ENCODE measurements at regions not wholly inside any gene's neighbourhood (a gene's known extent, or its start where the extent isn't known, plus 50 kb on each side); places are given as distances from the start of the nearest gene placed in this dataset.

DNA sequence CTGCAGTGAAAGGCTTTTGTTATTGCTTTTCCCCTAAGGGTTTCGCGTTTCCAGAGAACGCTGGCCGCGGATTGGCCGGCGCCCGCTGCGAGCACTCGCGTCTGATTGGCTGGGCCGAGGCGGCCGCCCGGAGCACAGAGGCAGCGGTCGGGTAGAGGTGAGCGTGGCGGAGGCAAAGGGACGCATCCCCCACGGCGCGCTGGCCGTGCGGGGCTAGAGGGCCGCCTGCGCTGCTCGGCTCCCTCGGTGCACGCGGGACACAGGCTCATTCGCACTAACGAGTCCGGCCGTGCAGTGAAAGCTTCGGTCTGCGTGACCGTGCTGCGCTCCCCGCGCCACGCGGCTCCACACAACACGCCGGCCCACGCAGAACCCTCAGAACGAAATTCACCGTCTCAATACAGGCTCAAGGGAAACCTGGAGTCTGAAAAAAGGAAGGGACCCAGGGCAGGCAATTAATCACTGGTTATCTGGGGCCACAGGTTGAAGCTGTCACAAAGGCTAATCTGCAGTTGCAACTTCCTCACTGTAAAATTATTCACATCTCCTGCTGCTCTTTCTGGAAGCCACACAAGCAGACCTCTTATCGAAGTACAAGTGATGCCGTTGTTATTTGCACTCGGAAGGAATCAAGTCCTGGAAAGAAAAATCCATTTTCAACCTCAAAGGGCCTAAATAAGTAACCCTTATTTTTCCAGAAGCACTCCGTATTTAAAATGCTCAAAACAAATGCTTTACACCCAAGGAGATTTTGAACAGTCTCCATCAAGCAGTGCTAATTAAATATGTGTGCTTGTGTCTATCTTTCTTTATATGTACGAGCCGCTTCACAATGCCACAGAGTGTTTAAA, 94.6 kb downstream of the ZNF608 start (continued):
- TF ChIP-seq YY1 (IDR thresholded peaks at IDR 0.05; ENCODE audit: borderline replicate concordance in 1 of 3, control insufficient read depth in 1 of 3, extremely low read depth in 1 of 3, insufficient read depth in 3 of 3, insufficient read length in 1 of 3, insufficient replicate concordance in 2 of 3, low read depth in 1 of 3, low read length in 2 of 3) (peak in 1 of 3 experiments; percentile 20), MCM5 (IDR thresholded peaks at IDR 0.05; ENCODE audit: low read depth) (no peak), KLF13 (tag; IDR thresholded peaks at IDR 0.05; ENCODE audit: borderline replicate concordance, low read depth) (peak; percentile 35; the same call in 1 of the 2 replicates), SFPQ (IDR thresholded peaks at IDR 0.05; ENCODE audit: low read depth, low read length) (no peak), STAT5A (IDR thresholded peaks at IDR 0.05; ENCODE audit: borderline replicate concordance, low read length) (peak; percentile 96), MXI1 (IDR thresholded peaks at IDR 0.05; ENCODE audit: low read depth, low read length) (no peak), ZNF695 (CRISPR knock-in tag; IDR thresholded peaks at IDR 0.05) (no peak), NFXL1 (CRISPR knock-in tag; IDR thresholded peaks at IDR 0.05) (no peak), CXXC5 (CRISPR knock-in tag; IDR thresholded peaks at IDR 0.05) (peak; percentile 96), CEBPZ (IDR thresholded peaks at IDR 0.05; ENCODE audit: borderline replicate concordance, low read depth, low read length) (no peak), MTA3 (IDR thresholded peaks at IDR 0.05; ENCODE audit: borderline replicate concordance) (peak; percentile 97), KAT7 (CRISPR knock-in tag; IDR thresholded peaks at IDR 0.05; ENCODE audit: borderline replicate concordance) (no peak), RFX1 (IDR thresholded peaks at IDR 0.05) (no peak), HNRNPLL (IDR thresholded peaks at IDR 0.05; ENCODE audit: low read depth, low read length, poor library complexity, severe bottlenecking) (no peak), TOE1 (IDR thresholded peaks at IDR 0.05; ENCODE audit: borderline replicate concordance) (peak; percentile 71), TOE1 (CRISPR knock-in tag; IDR thresholded peaks at IDR 0.05; ENCODE audit: borderline replicate concordance, low read depth) (peak; percentile 71; the same call in 1 of the 2 replicates), ZBED1 (IDR thresholded peaks at IDR 0.05) (peak; percentile 89; the same call in 1 of the 2 replicates), PHF20 (IDR thresholded peaks at IDR 0.05; ENCODE audit: partially characterized antibody) (peak; percentile 42), ZNF124 (CRISPR knock-in tag; IDR thresholded peaks at IDR 0.05) (no peak), SRSF7 (optimal IDR thresholded peaks at IDR 0.05; ENCODE audit: low read depth, low read length) (no peak)
- TF ChIP-seq, protein P1, sequence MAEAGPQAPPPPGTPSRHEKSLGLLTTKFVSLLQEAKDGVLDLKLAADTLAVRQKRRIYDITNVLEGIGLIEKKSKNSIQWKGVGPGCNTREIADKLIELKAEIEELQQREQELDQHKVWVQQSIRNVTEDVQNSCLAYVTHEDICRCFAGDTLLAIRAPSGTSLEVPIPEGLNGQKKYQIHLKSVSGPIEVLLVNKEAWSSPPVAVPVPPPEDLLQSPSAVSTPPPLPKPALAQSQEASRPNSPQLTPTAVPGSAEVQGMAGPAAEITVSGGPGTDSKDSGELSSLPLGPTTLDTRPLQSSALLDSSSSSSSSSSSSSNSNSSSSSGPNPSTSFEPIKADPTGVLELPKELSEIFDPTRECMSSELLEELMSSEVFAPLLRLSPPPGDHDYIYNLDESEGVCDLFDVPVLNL (CRISPR knock-in tag; IDR thresholded peaks at IDR 0.05; ENCODE audit: low read depth), result 0 out of 2 replicates have a peak, but pooled peaks have one; percentile 65

Measured in K562 (cell line).